Endothelial cell of umbilical vein (primary cell): ENCODE measurements at regions not wholly inside any gene's neighbourhood (a gene's known extent, or its start where the extent isn't known, plus 50 kb on each side); places are given as distances from the start of the nearest gene placed in this dataset.

Experiments
- BruUV-seq: library from RNA; stranded (reverse); fragments of 400-500 nt; replicated peaks from 2 replicates; lab custom pipeline; 2021; lab: Mats Ljungman, UMichigan
- CTCF ChIA-PET: fragments of 300-600, 350-600 bp; sonication (Branson Sonifier 250); formaldehyde crosslinking; loops from one replicate; lab custom pipeline; 2021; ENCODE audit warnings: antibody characterized with exemption, inconsistent platforms; lab: Charles Lee
- POLR2A ChIA-PET: fragments of 300-600, 350-600 bp; sonication (Branson Sonifier 250); formaldehyde crosslinking; loops from one replicate; lab custom pipeline; 2021; ENCODE audit warnings: antibody characterized with exemption, inconsistent platforms; lab: Charles Lee
- DNase-seq: peaks from one replicate; pipeline ENCODE4 v3.0.0-alpha.2; 2011; ENCODE audit warnings: low read depth, low spot score
- FAIRE-seq: peaks from 2 replicates; lab custom pipeline; 2011; peaks lifted over from hg19 to GRCh38; lab: Jason Lieb, UNC
- H2AFZ ChIP-seq: 2 replicates; pipeline ENCODE4 v1.6.0; 2012; ENCODE audit warnings: low read depth, low read length, control low read depth, inconsistent platforms
- H3K27ac ChIP-seq: 2 replicates; pipeline ENCODE4 v1.5.1; 2011; ENCODE audit warnings: low read depth, mild to moderate bottlenecking, control low read depth, low read length, moderate library complexity; ENCODE audit not compliant: insufficient read depth
- H3K27me3 ChIP-seq, 2 experiments: 2 replicates each; pipeline versions ENCODE4 v1.6.0 to v1.6.1; 2011; ENCODE audit warnings: low read length in 2 of 2, mixed read lengths in 1 of 2; ENCODE audit not compliant: control insufficient read depth in 2 of 2, insufficient read depth in 2 of 2
- H3K36me3 ChIP-seq, 2 experiments: 2 replicates in 1 of 2; 3 replicates in 1 of 2; pipeline ENCODE4 v1.5.1; 2011; ENCODE audit warnings: low read length in 2 of 2, mild to moderate bottlenecking in 1 of 2, moderate library complexity in 1 of 2; ENCODE audit not compliant: control insufficient read depth in 2 of 2, insufficient read depth in 2 of 2; ENCODE audit errors: extremely low read depth in 1 of 2
- H3K4me1 ChIP-seq: 3 replicates; pipeline ENCODE4 v1.5.1; 2011; ENCODE audit warnings: mild to moderate bottlenecking, low read length; ENCODE audit not compliant: control insufficient read depth, insufficient read depth; ENCODE audit errors: extremely low read depth
- H3K4me2 ChIP-seq: 2 replicates; pipeline ENCODE4 v1.6.1; 2011; ENCODE audit warnings: low read length, control low read depth, mixed read lengths; ENCODE audit not compliant: insufficient read depth
- H3K4me3 ChIP-seq, 3 experiments: fragments of 200-600 bp in 1 of 3; sonication (generic), shearing (Covaris generic) in 1 of 3; replicated peaks in 1 of 3; 2 replicates each; pipeline ENCODE4 v1.5.1; 2011 to 2016; ENCODE audit warnings: control low read depth in 3 of 3, low read length in 3 of 3, mild to moderate bottlenecking in 2 of 3, inconsistent platforms in 1 of 3, low read depth in 1 of 3, moderate library complexity in 1 of 3; ENCODE audit not compliant: insufficient read depth in 1 of 3
- H3K79me2 ChIP-seq: 2 replicates; pipeline ENCODE4 v1.6.0; 2012; ENCODE audit warnings: low read length, inconsistent platforms; ENCODE audit not compliant: control insufficient read depth, insufficient read depth
- H3K9ac ChIP-seq: replicated peaks from 2 replicates; pipeline ENCODE3; 2011; ENCODE audit warnings: low read length, control low read depth; ENCODE audit not compliant: insufficient read depth; ENCODE audit errors: extremely low read depth
- H3K9me1 ChIP-seq: replicated peaks from 3 replicates; pipeline ENCODE4 v1.6.0; 2011; ENCODE audit warnings: mild to moderate bottlenecking, low read length; ENCODE audit not compliant: control insufficient read depth, insufficient read depth; ENCODE audit errors: extremely low read depth
- H3K9me3 ChIP-seq: replicated peaks from 2 replicates; pipeline ENCODE4 v1.5.1; 2012; ENCODE audit warnings: low read length, inconsistent platforms; ENCODE audit not compliant: control insufficient read depth, insufficient read depth
- H4K20me1 ChIP-seq: replicated peaks from 2 replicates; pipeline ENCODE3; 2011; ENCODE audit warnings: mild to moderate bottlenecking, low read length; ENCODE audit not compliant: control insufficient read depth, insufficient read depth; ENCODE audit errors: extremely low read depth
- EZH2 ChIP-seq: IDR thresholded peaks from 2 replicates; pipeline ENCODE4 v1.6.1; 2012; ENCODE audit warnings: borderline replicate concordance, low read depth, mild to moderate bottlenecking, moderate library complexity, low read length, inconsistent platforms; ENCODE audit not compliant: severe bottlenecking
- FOS ChIP-seq: IDR thresholded peaks from 2 replicates; pipeline ENCODE4 v1.6.1; 2011; ENCODE audit warnings: mild to moderate bottlenecking, low read length, moderate library complexity, borderline replicate concordance; ENCODE audit not compliant: insufficient read depth
- GATA2 ChIP-seq: IDR thresholded peaks from 2 replicates; pipeline ENCODE4 v1.7.0; 2011; ENCODE audit warnings: low read depth, mild to moderate bottlenecking, moderate library complexity, mixed read lengths, low read length; ENCODE audit not compliant: insufficient read length, insufficient read depth
- JUN ChIP-seq: IDR thresholded peaks from 2 replicates; pipeline ENCODE4 v1.6.1; 2011; ENCODE audit warnings: borderline replicate concordance, low read depth; ENCODE audit not compliant: insufficient read length, insufficient read depth
- MYC ChIP-seq: IDR thresholded peaks from one replicate; pipeline ENCODE4 v1.6.1; 2011; ENCODE audit warnings: mild to moderate bottlenecking, low read depth, low read length
- POLR2A ChIP-seq: IDR thresholded peaks from 2 replicates; pipeline ENCODE4 v1.6.1; 2012; ENCODE audit warnings: low read depth, mild to moderate bottlenecking, control low read depth, low read length
- POLR2AphosphoS5 ChIP-seq: IDR thresholded peaks from 2 replicates; pipeline ENCODE4 v1.6.1; 2012; ENCODE audit warnings: low read depth, mild to moderate bottlenecking, control low read depth, low read length, moderate library complexity; ENCODE audit not compliant: insufficient read depth
- dilution Hi-C: fragments of 300-500 bp; cut with MboI; formaldehyde crosslinking; loops from one replicate; pipeline ENCODE4 v1.15.0; 2019; ENCODE audit warnings: low sequenced_read_pairs; ENCODE audit not compliant: extremely low pct_ligation_motif_present
- intact Hi-C: fragments of 100-400 bp; cut with micrococcal nuclease; formaldehyde crosslinking; loops from one replicate; pipeline ENCODE4 v1.10.0; 2022
- TF ChIP-seq, protein P1 (sequence below): IDR thresholded peaks from 2 replicates; pipeline ENCODE4 v1.6.1; 2011; ENCODE audit not compliant: insufficient read depth, insufficient read length
- TF ChIP-seq, protein P2 (sequence below), 2 donors: IDR thresholded peaks; 1 replicate in 1 of 2; 2 replicates in 1 of 2; pipeline ENCODE4 v1.5.1; 2011; ENCODE audit warnings: low read length in 2 of 2, mild to moderate bottlenecking in 2 of 2, moderate library complexity in 2 of 2, control low read depth in 1 of 2, inconsistent platforms in 1 of 2, low read depth in 1 of 2; ENCODE audit not compliant: insufficient read depth in 1 of 2; ENCODE audit errors: extremely low read depth in 1 of 2

DNA sequence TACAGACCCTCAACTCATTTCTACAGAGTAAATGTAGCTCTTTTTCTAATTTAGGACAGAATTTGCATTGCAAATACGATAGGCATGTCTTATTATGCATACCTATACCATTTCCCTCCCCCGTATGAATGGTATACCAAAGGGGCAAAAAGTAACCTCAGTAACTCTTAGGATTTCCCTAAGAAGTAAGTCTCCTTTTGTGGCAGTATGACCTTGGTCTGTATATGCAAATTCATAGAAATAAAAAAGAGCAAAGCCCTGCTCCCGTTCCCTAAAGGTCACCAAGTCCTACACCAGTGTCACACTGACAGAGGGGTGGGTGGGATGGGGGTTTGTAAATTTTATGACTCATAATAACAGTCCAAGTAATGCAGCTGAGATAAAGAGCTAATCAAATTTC is 365.8 kb upstream of the CCDC196 start:
- Histone ChIP-seq H3K27me3 (no peaks in the 10 kb centered on the region), H3K27ac (no peak overlapping the region), H2AFZ (no peak overlapping the region), H4K20me1 (no peaks in the 10 kb centered on the region), H3K4me3 (no peak overlapping the region), H3K79me2 (no peaks in the 10 kb centered on the region), H3K36me3 (no peaks in the 10 kb centered on the region), H3K4me1 (peaks cover 11% of the 10 kb centered on the region), H3K4me2 (no peak overlapping the region), H3K9me3 (no peaks in the 10 kb centered on the region), H3K9me1 (no peaks in the 10 kb centered on the region), H3K9ac (no peak overlapping the region)
- DNase-seq (no peak), FAIRE-seq (no peak)
- no TSS peak for BruUV-seq
- POLR2A ChIA-PET = no interaction called here
- dilution Hi-C loops (no loop called here), intact Hi-C loops (no loop called here)
- CTCF ChIA-PET = no interaction called here
- TF ChIP-seq JUN = no peak
- no peak for TF ChIP-seq POLR2AphosphoS5
- TF ChIP-seq GATA2 = no peak
- TF ChIP-seq MYC = no peak
- TF ChIP-seq, protein P1, sequence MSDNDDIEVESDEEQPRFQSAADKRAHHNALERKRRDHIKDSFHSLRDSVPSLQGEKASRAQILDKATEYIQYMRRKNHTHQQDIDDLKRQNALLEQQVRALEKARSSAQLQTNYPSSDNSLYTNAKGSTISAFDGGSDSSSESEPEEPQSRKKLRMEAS = no peak

DNA sequence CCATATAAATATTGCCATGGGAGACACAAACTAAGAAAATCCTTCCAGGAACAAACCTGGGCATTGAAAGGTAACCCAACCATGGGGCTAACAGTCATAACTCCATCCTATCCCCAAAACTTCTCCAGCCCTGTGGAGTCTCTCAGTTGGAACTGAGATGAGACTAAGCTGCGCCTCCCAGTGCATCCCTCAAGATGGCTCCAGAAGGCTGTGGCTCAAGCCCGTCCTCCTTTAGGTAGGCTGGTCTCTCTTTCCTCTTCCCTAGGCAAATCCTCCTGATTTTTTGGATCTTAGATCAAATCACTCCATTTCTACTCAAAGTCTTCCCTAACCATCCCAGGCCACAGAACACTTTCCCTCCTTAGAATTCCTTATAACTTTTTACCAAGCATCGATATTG is 364.3 kb upstream of the CCDC196 start:
- no peak for FAIRE-seq
- no peak overlapping the region for H2AFZ ChIP-seq
- H3K36me3 ChIP-seq = no peaks in the 10 kb centered on the region
- intact Hi-C loops (no loop called here), dilution Hi-C loops (no loop called here)
- peaks cover 11% of the 10 kb centered on the region for H3K4me1 ChIP-seq
- H3K9me3 ChIP-seq = no peaks in the 10 kb centered on the region
- DNase-seq = no peak
- POLR2A ChIA-PET = no interaction called here
- H3K9me1 ChIP-seq = no peaks in the 10 kb centered on the region
- H3K27ac ChIP-seq = no peak overlapping the region
- no peak overlapping the region for H3K4me2 ChIP-seq
- H3K79me2 ChIP-seq = no peaks in the 10 kb centered on the region
- H3K9ac ChIP-seq = no peak overlapping the region
- no peak for TF ChIP-seq POLR2AphosphoS5
- TF ChIP-seq GATA2 = no peak
- TF ChIP-seq EZH2 = no peak
- TF ChIP-seq JUN = no peak
- no peak for TF ChIP-seq MYC
- TF ChIP-seq FOS = no peak
- TF ChIP-seq POLR2A = no peak
- TF ChIP-seq, protein P2, sequence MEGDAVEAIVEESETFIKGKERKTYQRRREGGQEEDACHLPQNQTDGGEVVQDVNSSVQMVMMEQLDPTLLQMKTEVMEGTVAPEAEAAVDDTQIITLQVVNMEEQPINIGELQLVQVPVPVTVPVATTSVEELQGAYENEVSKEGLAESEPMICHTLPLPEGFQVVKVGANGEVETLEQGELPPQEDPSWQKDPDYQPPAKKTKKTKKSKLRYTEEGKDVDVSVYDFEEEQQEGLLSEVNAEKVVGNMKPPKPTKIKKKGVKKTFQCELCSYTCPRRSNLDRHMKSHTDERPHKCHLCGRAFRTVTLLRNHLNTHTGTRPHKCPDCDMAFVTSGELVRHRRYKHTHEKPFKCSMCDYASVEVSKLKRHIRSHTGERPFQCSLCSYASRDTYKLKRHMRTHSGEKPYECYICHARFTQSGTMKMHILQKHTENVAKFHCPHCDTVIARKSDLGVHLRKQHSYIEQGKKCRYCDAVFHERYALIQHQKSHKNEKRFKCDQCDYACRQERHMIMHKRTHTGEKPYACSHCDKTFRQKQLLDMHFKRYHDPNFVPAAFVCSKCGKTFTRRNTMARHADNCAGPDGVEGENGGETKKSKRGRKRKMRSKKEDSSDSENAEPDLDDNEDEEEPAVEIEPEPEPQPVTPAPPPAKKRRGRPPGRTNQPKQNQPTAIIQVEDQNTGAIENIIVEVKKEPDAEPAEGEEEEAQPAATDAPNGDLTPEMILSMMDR (IDR thresholded peaks at IDR 0.05; ENCODE audit: extremely low read depth in 1 of 2, insufficient read depth in 1 of 2, low read depth in 1 of 2, low read length in 2 of 2) = no peak
- TF ChIP-seq, protein P1 = no peak
- no TSS peak for BruUV-seq
- H3K27me3 ChIP-seq = no peaks in the 10 kb centered on the region
- CTCF ChIA-PET = no interaction called here
- H4K20me1 ChIP-seq = no peaks in the 10 kb centered on the region
- H3K4me3 ChIP-seq = no peak overlapping the region
